ENCODE measurements at regions not wholly inside any gene's neighbourhood (a gene's known extent, or its start where the extent isn't known, plus 50 kb on each side); places are given as distances from the start of the nearest gene placed in this dataset.

- no peak for TF ChIP-seq CTCF (IDR thresholded peaks at IDR 0.05)
- TF ChIP-seq EP300 (IDR thresholded peaks at IDR 0.05), result no peak
- no peak for TF ChIP-seq POLR2A (IDR thresholded peaks at IDR 0.05)
- WGBS, 2 donors, result 83 to 85% methylated on average over 15 of the region's 15 CpGs
- Histone ChIP-seq H3K27ac (no peak overlapping the region), H3K4me1 (peaks cover 0 to 13% (median 2%) of the 10 kb centered on the region in 4 donors), H3K4me3 (no peak overlapping the region), H3K36me3 (no peaks in the 10 kb centered on the region), H3K27me3 (no peaks in the 10 kb centered on the region), H3K9me3 (no peaks in the 10 kb centered on the region)
- no peak for DNase-seq (ENCODE audit: low spot score in 2 of 2)
Observed at GRCh38 chr1:9475061-9475627, 64.1 kb upstream of the SLC25A33 start.

- no peaks in the 10 kb centered on the region for H3K36me3 ChIP-seq
- TF ChIP-seq CTCF (IDR thresholded peaks at IDR 0.05), result no peak
- no peak for TF ChIP-seq POLR2A (IDR thresholded peaks at IDR 0.05)
- no peak for TF ChIP-seq EP300 (IDR thresholded peaks at IDR 0.05)
- DNase-seq (ENCODE audit: low spot score in 2 of 2), result no peak
- no peaks in the 10 kb centered on the region for H3K27me3 ChIP-seq
- no peak overlapping the region for H3K4me3 ChIP-seq
- H3K27ac ChIP-seq, result no peak overlapping the region
- H3K4me1 ChIP-seq, result peaks cover 0 to 13% (median 2%) of the 10 kb centered on the region in 4 donors
- H3K9me3 ChIP-seq, result no peaks in the 10 kb centered on the region
- whole genome bisulfite sequencing, 2 donors, result 68 to 73% methylated on average over 4 of the region's 4 CpGs
Observed at GRCh38 chr1:9476790-9477463, 62.3 kb upstream of the SLC25A33 start.

GRCh38 chr1:9477535-9477934, 61.7 kb upstream of the SLC25A33 start:
- WGBS, 2 donors, result 89 to 95% methylated on average over 4 of the region's 4 CpGs
- Histone ChIP-seq H3K36me3 (no peaks in the 10 kb centered on the region), H3K4me3 (no peak overlapping the region), H3K27me3 (no peaks in the 10 kb centered on the region), H3K27ac (no peak overlapping the region), H3K4me1 (peaks cover 0 to 12% (median 2%) of the 10 kb centered on the region in 4 donors), H3K9me3 (no peaks in the 10 kb centered on the region)
- DNase-seq (ENCODE audit: low spot score in 2 of 2), result no peak
- no peak for TF ChIP-seq POLR2A (IDR thresholded peaks at IDR 0.05)
- TF ChIP-seq EP300 (IDR thresholded peaks at IDR 0.05), result no peak
- TF ChIP-seq CTCF (IDR thresholded peaks at IDR 0.05), result no peak

GRCh38 chr1:9478021-9478420, 61.2 kb upstream of the SLC25A33 start:
- Histone ChIP-seq H3K36me3 (no peaks in the 10 kb centered on the region), H3K27me3 (no peaks in the 10 kb centered on the region), H3K9me3 (no peaks in the 10 kb centered on the region), H3K4me3 (no peak overlapping the region), H3K27ac (no peak overlapping the region), H3K4me1 (peaks cover 0 to 7% (median 0%) of the 10 kb centered on the region in 4 donors)
- WGBS, 2 donors, result 93 to 95% methylated on average over 6 of the region's 6 CpGs
- DNase-seq (ENCODE audit: low spot score in 2 of 2), result no peak
- TF ChIP-seq POLR2A (IDR thresholded peaks at IDR 0.05) (no peak), CTCF (IDR thresholded peaks at IDR 0.05) (no peak), EP300 (IDR thresholded peaks at IDR 0.05) (no peak)

- DNase-seq (ENCODE audit: low spot score in 2 of 2), result no peak
- TF ChIP-seq EP300 (IDR thresholded peaks at IDR 0.05) (no peak), POLR2A (IDR thresholded peaks at IDR 0.05) (no peak), CTCF (IDR thresholded peaks at IDR 0.05) (no peak)
- Histone ChIP-seq H3K36me3 (no peaks in the 10 kb centered on the region), H3K9me3 (no peaks in the 10 kb centered on the region), H3K27me3 (peaks cover 0 to 3% of the 10 kb centered on the region in 2 donors), H3K4me1 (no peaks in the 10 kb centered on the region), H3K4me3 (no peak overlapping the region), H3K27ac (no peak overlapping the region)
- WGBS, 2 donors, result 66 to 74% methylated on average over 6 of the region's 6 CpGs
Observed at GRCh38 chr1:9481048-9481447, 58.2 kb upstream of the SLC25A33 start.

Measured in tibial nerve (tissue), 4 donors.